Activated CD8-positive, alpha-beta T cell treated with anti-CD3 and anti-CD28 coated beads for 36 hours (primary cell): ENCODE measurements at regions not wholly inside any gene's neighbourhood (a gene's known extent, or its start where the extent isn't known, plus 50 kb on each side); places are given as distances from the start of the nearest gene placed in this dataset.
"Not testable (repeated sequence)": the region's sequence is repeated elsewhere in the genome, so short reads cannot be mapped to it uniquely, and the experiment has no call there.

Source experiments
- ATAC-seq: fragments of 200-7000 bp; cut with Tn5 transposase; one replicate; pipeline ENCODE4 v1.10.0; 2021; ENCODE audit warnings: mild to moderate bottlenecking, moderate library complexity
- CTCF ChIA-PET: fragments of 350-600 bp; sonication (Branson Sonifier 250); formaldehyde crosslinking; loops from one replicate; lab custom pipeline; 2021; ENCODE audit warnings: antibody characterized with exemption; lab: Charles Lee
- POLR2A ChIA-PET: fragments of 350-600 bp; sonication (Branson Sonifier 250); formaldehyde crosslinking; loops from one replicate; lab custom pipeline; 2021; ENCODE audit warnings: antibody characterized with exemption; lab: Charles Lee
- DNase-seq: peaks from one replicate; pipeline ENCODE4 v3.0.0-alpha.2; 2020
- H3K27ac Mint-ChIP-seq: one replicate; pipeline ENCODE4 v1.8.0; 2021; ENCODE audit warnings: mild to moderate bottlenecking, mixed read lengths
- H3K27me3 Mint-ChIP-seq: one replicate; pipeline ENCODE4 v1.8.0; 2021; ENCODE audit warnings: mixed read lengths
- H3K36me3 Mint-ChIP-seq: one replicate; pipeline ENCODE4 v1.8.0; 2021; ENCODE audit warnings: low read depth, mixed read lengths
- H3K4me1 Mint-ChIP-seq: one replicate; pipeline ENCODE4 v1.8.0; 2021; ENCODE audit warnings: low read depth, mixed read lengths
- H3K4me3 Mint-ChIP-seq: one replicate; pipeline ENCODE4 v1.8.0; 2021; ENCODE audit warnings: mild to moderate bottlenecking, moderate library complexity, mixed read lengths
- H3K9me3 Mint-ChIP-seq: one replicate; pipeline ENCODE4 v1.8.0; 2021; ENCODE audit warnings: mixed read lengths
- intact Hi-C: fragments of 100-400 bp; cut with micrococcal nuclease; formaldehyde crosslinking; loops from one replicate; pipeline ENCODE4 v1.10.0; 2022
- TF ChIP-seq, protein P1 (sequence below): fragments of 200-600 bp; IDR thresholded peaks from one replicate; pipeline ENCODE4 v1.8.0; 2022; ENCODE audit warnings: antibody characterized with exemption, mild to moderate bottlenecking

DNA sequence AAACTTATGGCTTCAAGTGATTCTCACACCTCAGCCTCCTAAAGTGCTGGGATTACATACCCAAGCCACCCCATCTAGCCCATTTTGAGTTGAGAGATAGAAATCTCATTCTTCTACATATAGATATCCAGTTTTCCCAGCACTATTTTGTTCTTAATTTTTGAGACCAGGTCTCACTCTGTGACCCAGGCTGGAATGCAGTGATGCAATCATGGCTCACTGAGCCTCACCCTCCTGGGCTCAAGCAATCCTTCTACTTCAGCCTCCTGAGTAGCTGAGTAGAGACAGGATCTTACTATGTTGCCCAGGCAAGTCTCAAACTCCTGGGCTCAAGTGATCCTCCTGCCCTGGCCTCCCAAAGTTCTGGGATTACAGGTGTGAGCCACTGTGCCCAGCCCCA is 60.9 kb upstream of the CTNNA1 start:
- ChIA-PET POLR2A (no interaction called here), CTCF (no interaction called here)
- DNase-seq (no peak), ATAC-seq (no peak)
- Mint-ChIP-seq H3K9me3 (no peaks in the 10 kb centered on the region), H3K36me3 (no peaks in the 10 kb centered on the region), H3K27ac (no peak overlapping the region), H3K27me3 (peaks cover 39% of the 10 kb centered on the region), H3K4me3 (no peak overlapping the region), H3K4me1 (peaks cover 3% of the 10 kb centered on the region)
- intact Hi-C loops, result no loop called here
- TF ChIP-seq, protein P1, sequence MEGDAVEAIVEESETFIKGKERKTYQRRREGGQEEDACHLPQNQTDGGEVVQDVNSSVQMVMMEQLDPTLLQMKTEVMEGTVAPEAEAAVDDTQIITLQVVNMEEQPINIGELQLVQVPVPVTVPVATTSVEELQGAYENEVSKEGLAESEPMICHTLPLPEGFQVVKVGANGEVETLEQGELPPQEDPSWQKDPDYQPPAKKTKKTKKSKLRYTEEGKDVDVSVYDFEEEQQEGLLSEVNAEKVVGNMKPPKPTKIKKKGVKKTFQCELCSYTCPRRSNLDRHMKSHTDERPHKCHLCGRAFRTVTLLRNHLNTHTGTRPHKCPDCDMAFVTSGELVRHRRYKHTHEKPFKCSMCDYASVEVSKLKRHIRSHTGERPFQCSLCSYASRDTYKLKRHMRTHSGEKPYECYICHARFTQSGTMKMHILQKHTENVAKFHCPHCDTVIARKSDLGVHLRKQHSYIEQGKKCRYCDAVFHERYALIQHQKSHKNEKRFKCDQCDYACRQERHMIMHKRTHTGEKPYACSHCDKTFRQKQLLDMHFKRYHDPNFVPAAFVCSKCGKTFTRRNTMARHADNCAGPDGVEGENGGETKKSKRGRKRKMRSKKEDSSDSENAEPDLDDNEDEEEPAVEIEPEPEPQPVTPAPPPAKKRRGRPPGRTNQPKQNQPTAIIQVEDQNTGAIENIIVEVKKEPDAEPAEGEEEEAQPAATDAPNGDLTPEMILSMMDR, result no peak

DNA sequence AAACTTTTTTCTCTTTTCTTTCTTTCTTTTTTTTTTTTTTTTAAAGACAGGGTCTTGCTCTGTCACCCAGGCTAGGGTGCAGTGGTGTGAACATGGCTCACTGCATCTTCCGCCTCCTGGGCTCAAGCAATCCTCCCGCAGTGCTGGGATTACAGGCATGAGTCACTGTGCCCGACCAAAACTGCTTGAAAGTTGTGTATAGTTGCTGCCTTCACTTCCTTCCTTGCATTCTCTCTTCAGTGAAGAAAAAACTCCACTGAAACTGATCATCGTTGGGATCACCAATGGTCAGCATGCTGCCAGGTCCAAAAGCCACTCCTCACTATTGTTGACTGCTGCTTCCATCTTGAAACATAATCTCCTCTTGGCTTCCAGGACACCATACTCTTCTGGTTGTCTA is 66.6 kb upstream of the CTNNA1 start:
- Mint-ChIP-seq H3K36me3 (peaks cover 2% of the 10 kb centered on the region), H3K4me3 (no peak overlapping the region), H3K9me3 (peaks cover 4% of the 10 kb centered on the region), H3K27ac (no peak overlapping the region), H3K4me1 (peaks cover 2% of the 10 kb centered on the region), H3K27me3 (peaks cover 48% of the 10 kb centered on the region)
- intact Hi-C loops, result no loop called here
- CTCF ChIA-PET, result no interaction called here
- TF ChIP-seq, protein P1, result no peak
- POLR2A ChIA-PET, result no interaction called here
- DNase-seq (no peak), ATAC-seq (no peak)

DNA sequence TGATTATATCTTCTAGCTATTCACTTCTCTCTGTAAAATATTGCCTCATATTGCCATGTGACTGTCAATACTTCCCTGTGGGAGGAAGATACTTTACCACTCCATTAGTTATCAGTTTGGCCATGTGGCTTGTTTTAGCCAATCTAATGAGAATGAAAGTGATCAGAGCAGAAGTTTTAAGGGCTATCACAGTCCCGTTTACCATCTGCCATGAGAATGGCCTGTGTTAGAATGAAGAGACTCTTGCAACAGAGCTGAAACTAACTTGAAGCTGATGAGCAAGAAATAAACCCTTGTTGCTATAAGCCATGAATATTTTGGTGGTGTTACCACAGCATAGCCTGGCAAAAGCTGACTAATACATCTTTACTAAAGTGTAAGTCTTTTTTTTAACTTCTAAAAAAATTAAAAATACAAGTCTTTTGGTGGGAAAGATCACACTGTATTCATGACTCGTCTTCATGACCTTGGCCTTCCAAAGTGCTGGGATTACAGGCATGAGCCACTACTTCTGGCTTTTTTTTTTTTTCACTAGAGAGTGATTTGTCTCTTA is 68.0 kb upstream of the CTNNA1 start:
- Mint-ChIP-seq H3K27me3 (peaks cover 46% of the 10 kb centered on the region), H3K36me3 (peaks cover 2% of the 10 kb centered on the region), H3K4me3 (no peak overlapping the region), H3K27ac (no peak overlapping the region), H3K4me1 (no peaks in the 10 kb centered on the region), H3K9me3 (peaks cover 7% of the 10 kb centered on the region)
- no peak for ATAC-seq
- DNase-seq, result no peak
- intact Hi-C loops, result no loop called here
- ChIA-PET CTCF (no interaction called here), POLR2A (no interaction called here)
- TF ChIP-seq, protein P1, result no peak

DNA sequence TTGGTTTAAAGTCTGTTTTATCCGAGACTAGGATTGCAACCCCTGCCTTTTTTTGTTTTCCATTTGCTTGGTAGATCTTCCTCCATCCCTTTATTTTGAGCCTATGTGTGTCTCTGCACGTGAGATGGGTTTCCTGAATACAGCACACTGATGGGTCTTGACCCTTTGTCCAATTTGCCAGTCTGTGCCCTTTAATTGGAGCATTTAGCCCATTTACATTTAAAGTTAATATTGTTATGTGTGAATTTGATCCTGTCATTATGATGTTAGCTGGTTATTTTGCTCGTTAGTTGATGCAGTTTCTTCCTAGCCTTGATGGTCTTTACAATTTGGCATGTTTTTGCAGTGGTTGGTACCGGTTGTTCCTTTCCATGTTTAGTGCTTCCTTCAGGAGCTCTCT is 70.8 kb upstream of the CTNNA1 start:
- peaks cover 48% of the 10 kb centered on the region for H3K27me3 Mint-ChIP-seq
- H3K4me1 Mint-ChIP-seq, H3K36me3 Mint-ChIP-seq, ATAC-seq, DNase-seq, H3K4me3 Mint-ChIP-seq, H3K27ac Mint-ChIP-seq, POLR2A ChIA-PET, CTCF ChIA-PET, H3K9me3 Mint-ChIP-seq, intact Hi-C loops: not testable (repeated sequence)

DNA sequence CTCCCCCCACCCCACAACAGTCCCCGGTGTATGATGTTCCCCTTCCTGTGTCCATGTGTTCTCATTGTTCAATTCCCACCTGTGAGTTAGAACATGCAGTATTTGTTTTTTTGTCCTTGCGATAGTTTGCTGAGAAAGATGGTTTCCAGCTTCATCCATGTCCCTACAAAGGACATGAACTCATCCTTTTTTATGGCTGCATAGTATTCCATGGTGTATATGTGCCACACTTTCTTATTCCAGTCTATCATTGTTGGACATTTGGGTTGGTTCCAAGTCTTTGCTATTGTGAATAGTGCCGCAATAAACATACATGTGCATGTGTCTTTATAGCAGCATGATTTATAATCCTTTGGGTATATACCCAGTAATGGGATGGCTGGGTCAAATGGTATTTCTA is 74.4 kb upstream of the CTNNA1 start:
- H3K27ac Mint-ChIP-seq, POLR2A ChIA-PET, CTCF ChIA-PET, H3K36me3 Mint-ChIP-seq, ATAC-seq, DNase-seq, H3K4me1 Mint-ChIP-seq, intact Hi-C loops, H3K4me3 Mint-ChIP-seq: not testable (repeated sequence)
- peaks cover 16% of the 10 kb centered on the region for H3K9me3 Mint-ChIP-seq
- H3K27me3 Mint-ChIP-seq, result peaks cover 43% of the 10 kb centered on the region

DNA sequence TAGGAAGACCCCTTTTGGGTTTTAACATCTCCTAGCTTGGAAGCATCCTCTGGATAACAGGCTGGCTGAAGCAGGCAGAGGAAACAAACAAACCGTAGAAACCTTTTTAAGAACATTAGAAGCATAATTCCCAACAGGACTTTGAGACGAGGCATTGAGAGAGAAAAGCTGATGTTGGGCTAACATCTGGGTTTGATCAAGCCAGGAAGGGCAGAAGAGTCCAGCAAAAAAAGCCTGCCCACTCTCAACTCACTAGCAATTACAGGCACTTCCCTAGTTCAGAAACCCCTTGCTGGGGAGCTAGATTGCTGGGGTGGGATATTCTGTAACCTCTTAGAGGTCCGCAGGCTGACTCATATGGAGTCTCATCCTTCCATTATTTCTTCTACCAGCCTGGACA is 75.4 kb upstream of the CTNNA1 start:
- Mint-ChIP-seq H3K4me3 (no peak overlapping the region), H3K36me3 (no peaks in the 10 kb centered on the region), H3K9me3 (peaks cover 15% of the 10 kb centered on the region), H3K27me3 (peaks cover 45% of the 10 kb centered on the region), H3K27ac (no peak overlapping the region), H3K4me1 (no peaks in the 10 kb centered on the region)
- ChIA-PET CTCF (no interaction called here), POLR2A (no interaction called here)
- TF ChIP-seq, protein P1, result no peak
- DNase-seq, result no peak
- intact Hi-C loops, result no loop called here
- ATAC-seq, result no peak
